ENCODE measurements at regions not wholly inside any gene's neighbourhood (a gene's known extent, or its start where the extent isn't known, plus 50 kb on each side); places are given as distances from the start of the nearest gene placed in this dataset.

DNA sequence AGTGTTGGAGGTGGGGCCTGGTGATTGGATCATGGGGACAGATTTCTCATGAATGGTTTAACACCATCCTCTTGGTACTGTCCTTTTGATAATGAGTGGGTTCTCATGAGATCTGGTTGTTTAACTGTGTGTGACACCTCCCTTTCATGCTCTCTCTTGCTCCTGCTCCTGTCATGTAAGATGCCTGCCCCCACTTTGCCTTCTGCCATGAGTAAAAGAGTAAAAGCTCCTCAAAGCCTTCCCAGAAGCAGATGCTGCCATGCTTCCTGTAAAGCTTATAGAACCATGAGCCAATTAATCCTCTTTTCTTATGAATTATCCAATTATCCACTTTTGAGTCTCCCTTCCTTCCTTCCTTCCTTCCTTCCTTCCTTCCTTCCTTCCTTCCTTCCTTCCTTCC lies 317.7 kb downstream of the RDH14 start:
- Mint-ChIP-seq H3K4me3 (no peak overlapping the region), H3K27me3 (peaks cover 10 to 11% of the 10 kb centered on the region in 2 donors), H3K4me1 (no peaks in the 10 kb centered on the region), H3K27ac (no peak overlapping the region), H3K9me3 (peaks cover 0 to 2% of the 10 kb centered on the region in 2 donors), H3K36me3 (no peaks in the 10 kb centered on the region)
- DNase-seq (no peak), ATAC-seq (replicated peaks) (no peak)

DNA sequence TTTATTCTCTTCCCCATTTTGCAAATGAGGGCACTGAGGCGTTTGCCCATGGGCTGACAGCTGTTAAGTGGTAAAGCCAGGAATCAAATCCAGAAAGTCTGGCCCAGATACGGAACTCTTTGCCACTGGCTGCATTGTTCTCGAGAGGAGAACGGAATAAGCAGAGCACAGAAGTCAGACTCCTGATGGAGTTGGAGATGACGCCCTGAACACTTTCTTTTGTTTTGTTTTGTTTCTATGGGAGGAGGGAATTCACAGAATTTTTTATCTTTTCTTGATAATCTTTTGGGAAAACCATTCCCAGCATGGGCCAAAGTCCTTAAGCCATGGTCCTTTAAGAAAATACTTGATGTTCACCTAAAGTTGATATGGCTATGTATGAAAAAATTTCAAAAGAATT lies 322.2 kb downstream of the RDH14 start:
- ATAC-seq (replicated peaks) (no peak), DNase-seq (no peak)
- Mint-ChIP-seq H3K4me3 (no peak overlapping the region), H3K27me3 (peaks cover 12 to 14% of the 10 kb centered on the region in 2 donors), H3K4me1 (no peaks in the 10 kb centered on the region), H3K9me3 (peaks cover 0 to 2% of the 10 kb centered on the region in 2 donors), H3K27ac (no peak overlapping the region), H3K36me3 (no peaks in the 10 kb centered on the region)

DNA sequence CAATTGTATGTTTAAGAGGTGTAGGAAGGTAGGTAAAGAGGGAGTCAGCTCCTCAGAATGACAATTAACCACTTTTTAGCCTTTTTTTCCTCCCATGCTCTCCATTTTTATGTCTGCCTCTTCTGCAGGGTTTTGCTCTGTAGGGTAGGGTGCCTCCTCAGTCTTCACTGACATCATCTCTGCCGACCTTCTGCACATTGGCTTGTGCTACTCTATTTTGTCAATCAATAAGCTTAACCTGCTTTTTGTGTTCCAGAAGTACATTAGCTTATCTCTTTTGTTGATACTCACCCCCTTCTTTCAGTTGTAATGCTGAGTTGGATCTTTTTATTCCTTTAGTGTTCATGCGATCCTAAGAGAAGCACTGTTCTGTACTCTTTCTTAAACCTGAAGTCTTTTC lies 323.2 kb downstream of the RDH14 start:
- no peaks in the 10 kb centered on the region for H3K4me1 Mint-ChIP-seq
- ATAC-seq (replicated peaks) (no peak), DNase-seq (no peak)
- H3K9me3 Mint-ChIP-seq: peaks cover 0 to 2% of the 10 kb centered on the region in 2 donors
- peaks cover 9 to 12% of the 10 kb centered on the region in 2 donors for H3K27me3 Mint-ChIP-seq
- H3K27ac Mint-ChIP-seq: no peak overlapping the region
- no peaks in the 10 kb centered on the region for H3K36me3 Mint-ChIP-seq
- H3K4me3 Mint-ChIP-seq: no peak overlapping the region

DNA sequence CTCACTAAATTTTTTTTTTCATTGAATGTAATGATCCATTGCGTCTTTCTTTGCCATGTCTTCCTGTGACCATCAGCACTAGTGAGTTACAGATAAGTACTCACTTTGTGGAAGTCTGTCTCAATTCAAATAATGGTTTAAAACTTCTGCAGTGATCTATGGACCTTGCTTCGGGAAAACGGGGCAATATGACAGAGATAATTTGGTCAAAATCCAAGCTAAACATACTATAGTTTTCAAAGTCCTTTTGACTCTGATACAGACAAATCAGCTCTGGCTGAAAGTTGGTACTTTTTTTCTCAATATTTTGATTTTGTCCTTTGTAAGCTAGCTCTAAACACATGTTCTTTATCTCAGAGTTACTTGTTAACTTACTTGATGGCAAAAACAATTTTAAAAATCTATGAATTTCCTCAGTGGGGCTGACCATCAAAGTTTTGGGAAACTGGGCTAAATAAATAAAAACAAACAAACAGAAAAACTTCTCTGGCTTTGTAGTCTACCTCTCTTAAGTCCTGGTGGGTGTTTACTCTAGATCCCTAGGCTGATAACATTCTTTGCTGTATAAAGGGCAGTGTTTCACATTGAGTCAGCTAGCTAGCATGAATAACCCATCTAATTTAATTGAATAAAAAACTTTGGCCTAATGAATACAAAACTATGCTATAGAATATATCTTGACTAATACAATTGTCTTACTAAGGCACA lies 327.6 kb downstream of the RDH14 start:
- DNase-seq (no peak), ATAC-seq (replicated peaks) (no peak)
- no peaks in the 10 kb centered on the region for H3K36me3 Mint-ChIP-seq
- peaks cover 9% of the 10 kb centered on the region in 2 donors for H3K27me3 Mint-ChIP-seq
- H3K9me3 Mint-ChIP-seq: no peaks in the 10 kb centered on the region
- H3K27ac Mint-ChIP-seq: no peak overlapping the region
- H3K4me3 Mint-ChIP-seq: no peak overlapping the region
- no peaks in the 10 kb centered on the region for H3K4me1 Mint-ChIP-seq

DNA sequence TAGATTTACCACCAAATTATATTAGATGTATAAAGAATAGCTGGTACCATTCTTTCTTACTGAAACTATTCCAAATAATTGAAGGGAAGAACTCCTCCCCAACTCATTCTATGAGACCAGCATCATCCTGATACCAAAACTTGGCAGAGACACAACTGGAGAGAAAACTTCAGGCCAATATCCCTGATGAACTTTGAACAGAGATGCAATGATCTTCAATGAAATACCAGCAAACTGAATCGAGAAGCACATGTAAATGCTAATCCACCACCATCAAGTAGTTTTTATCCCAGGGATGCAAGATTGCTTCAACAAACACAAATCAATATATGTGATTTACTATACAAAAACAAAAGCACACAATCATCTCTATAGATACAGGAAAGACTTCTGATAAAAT lies 329.8 kb downstream of the RDH14 start:
- H3K9me3 Mint-ChIP-seq: peaks cover 8 to 17% of the 10 kb centered on the region in 2 donors
- ATAC-seq (replicated peaks) (no peak), DNase-seq (no peak)
- H3K27me3 Mint-ChIP-seq: peaks cover 9 to 12% of the 10 kb centered on the region in 2 donors
- H3K4me1 Mint-ChIP-seq: no peaks in the 10 kb centered on the region
- no peak overlapping the region for H3K4me3 Mint-ChIP-seq
- H3K36me3 Mint-ChIP-seq: no peaks in the 10 kb centered on the region
- H3K27ac Mint-ChIP-seq: no peak overlapping the region

DNA sequence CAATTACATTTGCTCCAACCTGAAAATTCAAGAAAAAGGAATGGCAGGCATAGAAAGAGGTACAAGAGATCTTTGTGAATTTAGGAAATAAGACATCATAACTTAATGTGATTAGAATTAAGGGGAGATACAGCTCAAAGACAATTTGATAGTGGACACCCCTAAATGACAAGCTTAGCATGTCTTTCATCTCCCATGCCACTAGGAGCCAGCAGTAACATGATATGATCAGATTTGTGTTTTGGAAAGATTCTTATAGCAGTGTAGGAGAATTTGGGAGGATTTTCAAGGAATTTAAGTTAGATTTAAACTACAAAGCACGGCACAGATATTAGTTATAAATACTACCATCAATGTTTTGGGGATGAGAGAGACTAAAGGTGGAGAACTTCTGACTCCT lies 340.8 kb downstream of the RDH14 start:
- H3K27ac Mint-ChIP-seq: no peak overlapping the region
- ATAC-seq (replicated peaks): no peak

DNA sequence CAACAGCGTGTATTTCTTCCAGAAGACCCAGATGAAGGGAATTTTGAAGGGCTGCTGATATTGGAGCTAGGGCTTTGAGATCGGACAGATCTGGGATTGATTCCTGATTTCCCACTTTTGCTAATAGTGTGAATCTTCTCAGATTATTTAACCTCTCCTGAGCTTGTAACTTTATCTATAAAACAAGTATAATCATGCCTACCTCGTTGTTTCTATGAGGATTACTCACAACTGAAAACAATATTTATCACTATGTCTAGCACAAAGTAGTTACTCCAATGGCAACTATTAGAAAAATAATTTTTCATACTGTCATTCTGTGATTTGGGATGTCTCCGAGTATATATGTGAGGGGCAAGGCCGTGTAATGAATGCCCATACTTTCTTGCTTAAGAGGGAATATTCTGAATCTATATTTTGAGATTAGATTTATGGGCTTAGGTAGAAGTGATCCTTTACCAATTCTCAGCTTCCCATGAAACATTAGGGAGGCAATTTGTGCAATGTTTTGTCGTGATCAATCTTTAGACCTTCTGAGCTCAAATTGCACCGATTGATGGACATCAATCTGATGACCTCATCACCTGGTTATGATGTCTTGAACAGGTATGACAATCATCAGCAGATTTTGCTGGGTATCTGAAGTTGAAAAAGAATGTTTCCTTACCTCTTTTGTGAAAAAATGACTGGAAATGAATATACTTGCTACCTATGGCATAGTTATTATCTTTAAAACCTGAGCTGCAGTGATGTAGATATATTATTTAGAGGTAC lies 339.9 kb downstream of the KCNS3 start:
- ATAC-seq (replicated peaks) (no peak), DNase-seq (no peak)
- Mint-ChIP-seq H3K27me3 (peaks cover 0 to 7% of the 10 kb centered on the region in 2 donors), H3K4me3 (no peak overlapping the region), H3K9me3 (no peaks in the 10 kb centered on the region), H3K4me1 (no peaks in the 10 kb centered on the region), H3K27ac (no peak overlapping the region), H3K36me3 (no peaks in the 10 kb centered on the region)

More for the DNA sequence above, 340.8 kb downstream of the RDH14 start:
- DNase-seq: no peak
- Mint-ChIP-seq H3K4me1 (no peaks in the 10 kb centered on the region), H3K4me3 (no peak overlapping the region), H3K9me3 (no peaks in the 10 kb centered on the region), H3K36me3 (no peaks in the 10 kb centered on the region), H3K27me3 (no peaks in the 10 kb centered on the region)

DNA sequence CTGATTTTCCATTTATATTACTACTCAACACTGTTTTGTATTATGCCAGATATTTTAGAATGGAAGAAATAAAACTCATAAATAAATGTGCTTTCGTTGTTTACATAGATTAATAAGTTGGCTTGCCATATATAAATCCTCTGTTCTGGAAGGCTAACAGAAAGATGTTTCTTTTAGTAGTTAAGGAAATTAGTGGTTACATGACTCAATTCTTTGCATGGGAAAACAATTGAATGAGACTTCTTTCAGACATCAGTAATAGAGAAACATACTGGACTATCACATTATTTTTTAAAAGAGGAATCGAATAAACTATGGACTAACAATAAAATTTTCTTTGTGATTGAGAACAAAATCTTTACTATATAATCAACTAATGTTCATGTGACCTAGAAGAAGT lies 336.5 kb downstream of the KCNS3 start:
- H3K36me3 Mint-ChIP-seq: no peaks in the 10 kb centered on the region
- DNase-seq (no peak), ATAC-seq (replicated peaks) (no peak)
- H3K27ac Mint-ChIP-seq: no peak overlapping the region
- no peaks in the 10 kb centered on the region for H3K9me3 Mint-ChIP-seq
- peaks cover 0 to 16% of the 10 kb centered on the region in 2 donors for H3K27me3 Mint-ChIP-seq
- H3K4me1 Mint-ChIP-seq: no peaks in the 10 kb centered on the region
- no peak overlapping the region for H3K4me3 Mint-ChIP-seq

DNA sequence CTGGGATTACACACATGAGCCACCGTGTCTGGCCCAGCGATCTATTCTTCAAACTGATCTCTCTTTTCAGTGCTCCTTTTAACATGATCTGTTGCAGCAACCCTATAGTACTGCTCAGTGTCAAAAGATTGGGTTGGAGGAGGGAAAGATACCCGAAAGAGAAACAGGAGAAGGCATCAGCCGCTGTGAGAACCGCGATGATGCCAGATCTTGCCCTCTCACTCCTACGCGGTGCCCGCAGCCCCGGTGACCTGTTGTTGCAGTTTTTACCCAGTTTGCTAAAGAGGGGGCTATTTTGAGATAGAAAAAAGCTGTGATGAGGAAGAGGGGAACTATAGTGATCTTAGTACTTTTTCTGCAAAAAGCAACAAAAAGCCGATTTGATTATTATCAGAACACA lies 335.5 kb downstream of the KCNS3 start:
- no peak for DNase-seq
- Mint-ChIP-seq H3K27me3 (peaks cover 4 to 22% of the 10 kb centered on the region in 2 donors), H3K4me3 (no peak overlapping the region), H3K27ac (no peak overlapping the region), H3K4me1 (no peaks in the 10 kb centered on the region), H3K9me3 (no peaks in the 10 kb centered on the region), H3K36me3 (no peaks in the 10 kb centered on the region)
- no peak for ATAC-seq (replicated peaks)

DNA sequence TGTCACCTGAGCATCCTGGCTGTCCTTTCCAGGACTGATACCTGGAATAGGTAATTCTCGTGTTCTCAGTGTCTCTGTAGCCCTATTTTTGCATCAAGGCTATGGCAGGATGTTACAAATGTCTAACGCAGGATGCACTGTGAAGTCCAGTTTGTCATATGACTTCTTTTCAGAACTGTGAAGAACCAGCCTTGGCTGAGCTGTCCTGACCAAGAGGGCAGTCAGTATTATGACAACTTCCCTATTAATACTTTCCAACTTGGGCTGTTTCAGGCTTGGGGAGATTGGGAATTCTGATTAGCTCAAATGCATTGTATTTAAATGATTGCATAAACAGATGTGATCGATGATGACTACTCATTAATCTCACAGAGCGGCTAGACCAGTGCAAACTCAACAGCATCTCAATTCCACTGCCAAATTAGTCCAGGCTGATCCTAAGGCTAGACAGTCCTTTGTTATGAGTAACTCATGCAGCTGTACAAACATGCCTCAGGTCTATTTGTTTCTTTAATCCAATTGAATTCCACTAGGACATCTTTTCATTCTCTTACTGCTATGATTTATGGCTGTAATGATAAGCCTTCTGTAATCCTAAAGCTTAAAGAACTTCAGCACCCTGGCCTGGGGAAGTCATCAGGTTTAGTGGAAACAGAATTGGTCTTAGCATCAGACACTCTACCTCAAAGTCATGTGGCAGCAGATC lies 331.6 kb downstream of the KCNS3 start:
- H3K27me3 Mint-ChIP-seq: peaks cover 4 to 22% of the 10 kb centered on the region in 2 donors
- H3K9me3 Mint-ChIP-seq: peaks cover 0 to 1% of the 10 kb centered on the region in 2 donors
- no peak overlapping the region for H3K4me3 Mint-ChIP-seq
- no peak overlapping the region for H3K27ac Mint-ChIP-seq
- H3K4me1 Mint-ChIP-seq: no peaks in the 10 kb centered on the region
- no peaks in the 10 kb centered on the region for H3K36me3 Mint-ChIP-seq
- no peak for DNase-seq
- no peak for ATAC-seq (replicated peaks)

DNA sequence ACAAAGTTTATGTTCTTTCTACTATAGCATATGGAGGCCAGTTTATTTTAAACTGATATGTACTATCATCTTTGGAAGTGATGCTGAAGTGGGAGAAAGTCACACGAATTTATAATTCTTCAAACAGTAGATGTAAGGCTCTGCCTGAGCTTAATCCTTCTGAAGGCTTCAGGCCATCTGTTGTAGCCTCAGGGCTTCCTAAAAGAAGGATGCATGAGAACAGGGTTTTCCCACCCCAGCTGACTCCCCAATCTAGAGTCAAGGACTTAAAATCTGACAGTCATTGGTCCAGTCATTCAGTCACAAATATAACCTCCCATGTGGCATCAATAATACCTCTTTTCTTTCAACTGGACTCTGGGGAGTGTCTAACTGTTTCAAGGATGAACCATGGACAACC lies 330.5 kb downstream of the KCNS3 start:
- no peak overlapping the region for H3K27ac Mint-ChIP-seq
- peaks cover 4 to 20% of the 10 kb centered on the region in 2 donors for H3K27me3 Mint-ChIP-seq
- DNase-seq (no peak), ATAC-seq (replicated peaks) (no peak)
- no peaks in the 10 kb centered on the region for H3K36me3 Mint-ChIP-seq
- H3K9me3 Mint-ChIP-seq: peaks cover 0 to 1% of the 10 kb centered on the region in 2 donors
- H3K4me1 Mint-ChIP-seq: no peaks in the 10 kb centered on the region
- no peak overlapping the region for H3K4me3 Mint-ChIP-seq

DNA sequence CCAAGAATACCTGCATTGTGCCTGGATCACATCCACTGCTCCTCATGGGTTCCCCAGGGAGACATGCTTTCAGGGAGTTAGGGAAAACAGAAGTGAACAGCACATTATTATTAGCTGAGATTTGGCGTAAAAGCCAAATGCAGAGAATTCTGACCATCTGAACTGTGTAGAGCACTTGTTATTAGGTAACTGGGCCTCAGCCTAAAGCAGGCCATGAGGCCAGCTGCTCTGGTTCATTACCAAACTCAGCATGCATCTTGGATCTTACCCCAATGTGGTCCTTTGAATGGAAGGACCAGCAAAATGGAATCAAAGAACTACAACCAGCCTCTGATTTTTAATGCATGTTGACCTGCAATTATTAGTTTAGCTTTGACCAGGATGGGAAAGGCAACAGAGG lies 322.3 kb downstream of the KCNS3 start:
- Mint-ChIP-seq H3K27ac (no peak overlapping the region), H3K36me3 (no peaks in the 10 kb centered on the region), H3K9me3 (peaks cover 0 to 3% of the 10 kb centered on the region in 2 donors), H3K4me3 (no peak overlapping the region), H3K27me3 (peaks cover 17 to 18% of the 10 kb centered on the region in 2 donors), H3K4me1 (no peaks in the 10 kb centered on the region)
- ATAC-seq (replicated peaks) (no peak), DNase-seq (no peak)

DNA sequence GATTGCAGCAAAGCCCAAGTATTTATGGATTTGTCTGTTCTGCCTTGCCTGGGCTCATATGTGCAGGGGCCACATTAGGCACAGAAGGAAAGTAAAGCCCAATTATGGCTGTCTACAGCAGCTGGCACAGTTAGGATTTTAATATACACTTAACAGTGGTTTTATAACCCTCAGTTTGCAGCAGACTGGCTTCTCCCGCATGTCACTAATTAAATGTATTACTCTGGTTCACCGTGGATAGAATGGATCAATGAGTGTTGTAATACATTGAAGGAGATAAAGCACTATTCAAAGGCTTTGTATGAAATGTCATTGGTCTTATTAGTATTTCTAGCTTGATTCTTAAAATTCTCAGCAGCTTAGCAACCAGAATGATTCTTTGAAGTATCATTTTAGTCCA lies 320.2 kb downstream of the KCNS3 start:
- no peak for ATAC-seq (replicated peaks)
- no peak overlapping the region for H3K4me3 Mint-ChIP-seq
- no peak for DNase-seq
- peaks cover 0 to 3% of the 10 kb centered on the region in 2 donors for H3K9me3 Mint-ChIP-seq
- no peaks in the 10 kb centered on the region for H3K36me3 Mint-ChIP-seq
- no peaks in the 10 kb centered on the region for H3K4me1 Mint-ChIP-seq
- H3K27ac Mint-ChIP-seq: no peak overlapping the region
- peaks cover 17 to 23% of the 10 kb centered on the region in 2 donors for H3K27me3 Mint-ChIP-seq

DNA sequence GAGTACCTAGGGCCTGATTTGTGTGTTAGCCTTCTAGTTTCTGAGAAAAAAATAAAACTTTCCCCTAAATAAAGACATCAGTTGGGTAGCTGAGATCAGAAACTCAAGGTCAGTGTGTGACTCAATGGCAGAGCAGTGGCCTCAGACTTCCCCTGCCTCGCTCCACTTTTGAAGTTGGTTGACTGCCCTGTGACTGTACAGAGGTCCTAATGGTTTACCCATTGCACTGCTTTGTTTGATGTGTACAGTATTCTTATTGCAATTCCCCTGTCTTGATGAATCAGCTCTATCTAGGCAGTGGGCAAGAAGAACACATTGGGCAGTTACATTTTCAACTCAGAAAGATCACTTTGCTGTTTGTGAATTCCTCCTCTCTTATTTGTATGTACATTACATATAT lies 315.7 kb downstream of the KCNS3 start:
- no peak for DNase-seq

More for the DNA sequence above, 315.7 kb downstream of the KCNS3 start:
- peaks cover 9 to 18% of the 10 kb centered on the region in 2 donors for H3K27me3 Mint-ChIP-seq
- H3K4me3 Mint-ChIP-seq: no peak overlapping the region
- no peak for ATAC-seq (replicated peaks)
- no peak overlapping the region for H3K27ac Mint-ChIP-seq
- no peaks in the 10 kb centered on the region for H3K9me3 Mint-ChIP-seq
- no peaks in the 10 kb centered on the region for H3K4me1 Mint-ChIP-seq
- no peaks in the 10 kb centered on the region for H3K36me3 Mint-ChIP-seq
